Neuronal stem cell (in vitro differentiated cells): ENCODE measurements at regions not wholly inside any gene's neighbourhood (a gene's known extent, or its start where the extent isn't known, plus 50 kb on each side); places are given as distances from the start of the nearest gene placed in this dataset.

Experiments used
- DNase-seq: peaks from one replicate; pipeline ENCODE4 v3.0.0-alpha.2; 2013; ENCODE audit warnings: low spot score
- H2AFZ ChIP-seq: one replicate; pipeline ENCODE4 v1.6.1; 2013; ENCODE audit warnings: mild to moderate bottlenecking, low read length, inconsistent platforms
- H2AK5ac ChIP-seq: 2 replicates; pipeline ENCODE4 v1.6.1; 2013; ENCODE audit warnings: low read depth, mild to moderate bottlenecking, inconsistent platforms, low read length, moderate library complexity, mixed read lengths
- H2BK120ac ChIP-seq: 2 replicates; pipeline ENCODE4 v1.6.1; 2013; ENCODE audit warnings: low read depth, mild to moderate bottlenecking, inconsistent platforms, low read length, moderate library complexity, mixed read lengths
- H2BK12ac ChIP-seq: one replicate; pipeline ENCODE4 v1.6.1; 2013; ENCODE audit warnings: low read length, inconsistent platforms
- H2BK15ac ChIP-seq: 2 replicates; pipeline ENCODE4 v1.6.1; 2013; ENCODE audit warnings: mild to moderate bottlenecking, low read length, inconsistent platforms, mixed read lengths
- H2BK5ac ChIP-seq: one replicate; pipeline ENCODE4 v1.6.1; 2013; ENCODE audit warnings: inconsistent platforms, mild to moderate bottlenecking, low read length, moderate library complexity
- H3K14ac ChIP-seq: one replicate; pipeline ENCODE4 v1.6.1; 2013; ENCODE audit warnings: low read length, inconsistent platforms
- H3K18ac ChIP-seq: 2 replicates; pipeline ENCODE4 v1.6.1; 2013; ENCODE audit warnings: low read length, inconsistent platforms
- H3K23ac ChIP-seq: 2 replicates; pipeline ENCODE4 v1.6.1; 2013; ENCODE audit warnings: low read depth, mild to moderate bottlenecking, mixed read lengths, low read length, inconsistent platforms; ENCODE audit not compliant: poor library complexity
- H3K27ac ChIP-seq: replicated peaks from 3 replicates; pipeline ENCODE4 v1.5.1; 2013; ENCODE audit warnings: low read length, inconsistent platforms
- H3K27me3 ChIP-seq, 3 experiments: 2 replicates each; pipeline ENCODE4 v1.6.1; 2013; ENCODE audit warnings: low read length in 3 of 3, mild to moderate bottlenecking in 2 of 3, inconsistent platforms in 1 of 3, low read depth in 1 of 3, mixed read lengths in 1 of 3, moderate library complexity in 1 of 3; ENCODE audit not compliant: control insufficient read depth in 3 of 3, insufficient read depth in 3 of 3
- H3K36me3 ChIP-seq, 2 donors: replicated peaks in 1 of 2; 2 replicates each; pipeline ENCODE4 v1.6.1; 2013; ENCODE audit warnings: low read length in 2 of 2; ENCODE audit not compliant: control insufficient read depth in 2 of 2, insufficient read depth in 2 of 2
- H3K4ac ChIP-seq: 2 replicates; pipeline ENCODE4 v1.6.1; 2013; ENCODE audit warnings: inconsistent platforms, mild to moderate bottlenecking, low read length, moderate library complexity
- H3K4me1 ChIP-seq, 2 donors: 1 replicate in 1 of 2; 2 replicates in 1 of 2; pipeline ENCODE4 v1.6.1; 2013; ENCODE audit warnings: low read length in 2 of 2, low read depth in 1 of 2; ENCODE audit not compliant: control insufficient read depth in 2 of 2, insufficient read depth in 1 of 2
- H3K4me2 ChIP-seq: one replicate; pipeline ENCODE4 v1.6.1; 2013; ENCODE audit warnings: mild to moderate bottlenecking, low read length, inconsistent platforms; ENCODE audit not compliant: insufficient read depth, poor library complexity, severe bottlenecking
- H3K4me3 ChIP-seq, 2 donors: 2 replicates each; pipeline ENCODE4 v1.5.1; 2013; ENCODE audit warnings: low read length in 2 of 2, mild to moderate bottlenecking in 2 of 2, inconsistent platforms in 1 of 2, moderate library complexity in 1 of 2
- H3K79me1 ChIP-seq: one replicate; pipeline ENCODE4 v1.6.1; 2013; ENCODE audit warnings: low read depth, mild to moderate bottlenecking, inconsistent platforms, low read length, moderate library complexity
- H3K9ac ChIP-seq: one replicate; pipeline ENCODE4 v1.6.1; 2013; ENCODE audit warnings: mild to moderate bottlenecking, low read depth, low read length, inconsistent platforms; ENCODE audit not compliant: poor library complexity
- H3K9me3 ChIP-seq, 2 donors: replicated peaks in 1 of 2; 2 replicates each; pipeline versions ENCODE3 to v1.6.1; 2013; ENCODE audit warnings: low read length in 2 of 2, mild to moderate bottlenecking in 2 of 2, inconsistent platforms in 1 of 2, low read depth in 1 of 2, mixed read lengths in 1 of 2, moderate library complexity in 1 of 2; ENCODE audit not compliant: control insufficient read depth in 2 of 2, insufficient read depth in 1 of 2
- H4K8ac ChIP-seq: one replicate; pipeline ENCODE4 v1.6.1; 2013; ENCODE audit warnings: low read depth, mild to moderate bottlenecking, inconsistent platforms, low read length, moderate library complexity
- H4K91ac ChIP-seq: one replicate; pipeline ENCODE4 v1.6.1; 2013; ENCODE audit warnings: low read length, low read depth, mild to moderate bottlenecking, inconsistent platforms; ENCODE audit not compliant: poor library complexity
- WGBS, 2 donors: extraction: QIAGEN DNeasy Blood & Tissue Kit; methylation state at CpG; one replicate each; pipeline ENCODE4 v1.1.7; 2013; ENCODE audit warnings: missing lambda C conversion rate in 2 of 2, mixed read lengths in 1 of 2; ENCODE audit not compliant: insufficient read length in 2 of 2, insufficient replicate concordance in 1 of 2; ENCODE audit errors: extremely low coverage in 2 of 2; 5-methylcytosine and 5-hydroxymethylcytosine counted together

DNA sequence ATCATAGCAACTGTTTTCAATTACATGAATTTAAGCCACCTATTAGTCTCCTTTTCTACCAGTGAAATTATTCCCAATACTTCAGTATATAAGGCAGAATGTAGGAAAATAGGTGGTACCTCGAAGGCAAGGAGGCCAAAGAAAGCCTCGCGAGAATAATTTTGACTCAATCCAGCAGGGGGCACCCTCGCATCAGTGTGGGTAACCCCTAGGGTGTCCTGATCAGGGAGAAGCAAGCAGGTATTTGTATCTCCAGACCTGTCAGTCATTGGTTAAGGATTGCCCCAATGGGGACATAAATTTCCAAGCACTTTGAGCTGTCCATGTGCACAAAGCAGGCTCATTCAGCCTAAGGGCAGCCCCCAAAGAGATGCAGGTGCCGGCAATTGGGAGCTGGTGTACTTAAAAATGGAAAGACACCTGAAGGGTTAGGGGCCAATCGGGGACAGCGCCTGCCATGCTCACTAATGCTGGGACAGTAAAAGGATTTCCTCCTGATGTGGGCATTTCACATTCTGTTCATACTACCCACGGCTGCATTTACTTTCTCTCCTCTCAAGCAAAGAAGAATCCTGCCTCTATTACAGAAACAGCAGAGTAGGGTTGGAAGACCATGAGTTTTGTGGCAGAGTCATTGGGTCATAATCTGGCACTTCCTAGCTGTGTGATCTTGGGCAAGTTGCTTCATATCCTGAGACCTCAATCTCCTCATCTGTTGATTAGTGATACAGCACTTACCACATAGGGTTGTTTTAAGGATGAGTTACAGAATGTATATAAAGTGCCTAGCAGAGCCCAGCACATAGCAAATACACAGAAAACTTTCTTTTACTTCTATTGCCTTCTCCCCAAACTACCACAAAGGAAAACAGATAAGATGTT is 136.1 kb downstream of the ICOS start:
- H3K27me3 ChIP-seq = peaks cover 0 to 2% (median 0%) of the 10 kb centered on the region in 3 experiments
- no peak overlapping the region for H2BK120ac ChIP-seq
- no peak overlapping the region for H3K4me2 ChIP-seq
- peak overlapping the region; percentile 25 for H3K18ac ChIP-seq
- H2BK12ac ChIP-seq = no peak overlapping the region
- H2AK5ac ChIP-seq = no peak overlapping the region
- no peaks in the 10 kb centered on the region for H3K36me3 ChIP-seq
- no peaks in the 10 kb centered on the region for H3K9me3 ChIP-seq
- H3K23ac ChIP-seq = no peak overlapping the region
- H2AFZ ChIP-seq = no peak overlapping the region
- DNase-seq = peak; percentile 31
- H3K4me3 ChIP-seq = no peak overlapping the region
- WGBS, 2 donors = no CpG with 5 or more reads among the region's 8 CpGs
- no peak overlapping the region for H2BK15ac ChIP-seq
- no peak overlapping the region for H3K14ac ChIP-seq
- H3K27ac ChIP-seq = no peak overlapping the region
- H4K91ac ChIP-seq = no peak overlapping the region
- H3K4me1 ChIP-seq = no peaks in the 10 kb centered on the region
- no peaks in the 10 kb centered on the region for H3K79me1 ChIP-seq
- H3K4ac ChIP-seq = no peak overlapping the region
- no peak overlapping the region for H4K8ac ChIP-seq
- no peak overlapping the region for H2BK5ac ChIP-seq
- no peak overlapping the region for H3K9ac ChIP-seq

DNA sequence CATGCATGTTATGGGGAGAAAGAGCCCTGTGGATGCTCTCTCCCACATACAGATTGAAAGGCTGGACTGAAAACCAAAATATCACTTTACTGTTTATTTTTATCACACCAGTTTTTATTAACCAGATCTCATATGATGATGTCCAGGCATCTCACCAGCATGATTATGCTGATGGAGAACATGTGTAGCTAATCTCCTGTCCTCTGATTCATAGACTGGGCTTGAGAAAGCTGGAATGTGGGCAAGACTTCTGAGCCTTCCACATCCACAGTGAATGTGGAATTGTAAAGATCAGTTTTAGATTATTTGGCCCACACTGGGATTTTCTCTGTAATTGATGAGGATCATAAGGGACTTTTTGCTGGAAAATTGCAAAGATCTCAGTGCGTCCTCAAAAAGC is 137.9 kb downstream of the ICOS start:
- Histone ChIP-seq H3K4ac (no peak overlapping the region), H3K9me3 (no peaks in the 10 kb centered on the region), H3K4me3 (no peak overlapping the region), H2AFZ (no peak overlapping the region), H3K9ac (no peak overlapping the region), H3K36me3 (no peaks in the 10 kb centered on the region), H4K8ac (no peak overlapping the region), H3K27ac (no peak overlapping the region), H2BK12ac (no peak overlapping the region), H4K91ac (no peak overlapping the region), H3K18ac (no peak overlapping the region), H3K14ac (no peak overlapping the region), H2BK120ac (no peak overlapping the region), H3K79me1 (no peaks in the 10 kb centered on the region), H3K27me3 (peaks cover 0 to 2% (median 0%) of the 10 kb centered on the region in 3 experiments), H3K23ac (no peak overlapping the region), H2BK5ac (no peak overlapping the region), H2AK5ac (no peak overlapping the region), H3K4me2 (no peak overlapping the region), H2BK15ac (no peak overlapping the region), H3K4me1 (no peaks in the 10 kb centered on the region)
- no CpG with 5 or more reads among the region's 1 CpG for WGBS, 2 donors
- DNase-seq = no peak

DNA sequence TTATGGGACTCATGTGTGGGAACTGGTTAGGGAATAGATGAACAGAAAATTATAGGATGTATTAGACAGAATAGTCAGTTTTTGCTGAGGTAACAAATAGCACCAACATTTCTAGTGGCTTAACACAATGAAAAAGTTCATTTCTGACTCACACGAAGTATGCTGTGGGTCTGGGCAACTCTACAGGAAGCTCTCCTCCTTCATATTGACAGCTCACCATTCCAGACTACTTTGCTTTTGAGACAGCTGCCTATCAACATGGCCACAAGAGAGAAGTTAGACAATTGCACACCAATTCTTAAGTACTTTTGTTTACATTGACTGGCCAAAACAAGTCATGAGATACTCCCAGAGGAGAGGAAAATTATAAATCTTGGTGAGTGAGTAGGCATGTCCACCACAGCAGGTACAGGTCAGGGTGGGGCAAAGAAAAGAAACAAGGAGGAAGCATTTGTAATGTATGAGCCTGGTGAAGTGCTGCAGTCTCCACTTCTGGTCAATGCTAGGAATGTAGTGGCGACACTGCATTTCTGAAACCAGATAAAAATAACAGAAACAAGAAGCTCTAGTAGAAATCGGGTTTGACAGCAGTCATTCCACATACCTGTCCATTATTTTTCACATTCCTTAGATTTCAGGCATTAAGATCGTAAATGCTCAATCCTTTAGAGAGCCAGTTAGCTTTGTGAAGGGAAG is 141.6 kb downstream of the ICOS start:
- no peak overlapping the region for H2BK15ac ChIP-seq
- H3K4me3 ChIP-seq = no peak overlapping the region
- no peak overlapping the region for H3K4ac ChIP-seq
- H2AK5ac ChIP-seq = no peak overlapping the region
- H2BK12ac ChIP-seq = no peak overlapping the region
- no peak overlapping the region for H4K91ac ChIP-seq
- no peaks in the 10 kb centered on the region for H3K4me1 ChIP-seq
- no peak overlapping the region for H3K18ac ChIP-seq
- peaks cover 0 to 2% (median 0%) of the 10 kb centered on the region in 3 experiments for H3K27me3 ChIP-seq
- H4K8ac ChIP-seq = no peak overlapping the region
- H3K79me1 ChIP-seq = no peaks in the 10 kb centered on the region
- no peaks in the 10 kb centered on the region for H3K36me3 ChIP-seq
- no peak overlapping the region for H3K4me2 ChIP-seq
- H3K9ac ChIP-seq = no peak overlapping the region
- no peak overlapping the region for H3K23ac ChIP-seq
- H3K14ac ChIP-seq = no peak overlapping the region
- no peak overlapping the region for H3K27ac ChIP-seq
- no peak overlapping the region for H2BK5ac ChIP-seq
- no peak overlapping the region for H2AFZ ChIP-seq
- no peak for DNase-seq
- no CpG with 5 or more reads among the region's 4 CpGs for WGBS, 2 donors
- H2BK120ac ChIP-seq = no peak overlapping the region
- H3K9me3 ChIP-seq = no peaks in the 10 kb centered on the region
